HG03175 (cell line): ENCODE measurements at regions not wholly inside any gene's neighbourhood (a gene's known extent, or its start where the extent isn't known, plus 50 kb on each side); places are given as distances from the start of the nearest gene placed in this dataset.

Experiments used
- ATAC-seq: cut with Tn5 transposase; IDR thresholded peaks from one replicate; pipeline ENCODE4 v1.9.1; 2021; ENCODE audit warnings: mild to moderate bottlenecking, moderate library complexity; ENCODE audit not compliant: unreplicated experiment

DNA sequence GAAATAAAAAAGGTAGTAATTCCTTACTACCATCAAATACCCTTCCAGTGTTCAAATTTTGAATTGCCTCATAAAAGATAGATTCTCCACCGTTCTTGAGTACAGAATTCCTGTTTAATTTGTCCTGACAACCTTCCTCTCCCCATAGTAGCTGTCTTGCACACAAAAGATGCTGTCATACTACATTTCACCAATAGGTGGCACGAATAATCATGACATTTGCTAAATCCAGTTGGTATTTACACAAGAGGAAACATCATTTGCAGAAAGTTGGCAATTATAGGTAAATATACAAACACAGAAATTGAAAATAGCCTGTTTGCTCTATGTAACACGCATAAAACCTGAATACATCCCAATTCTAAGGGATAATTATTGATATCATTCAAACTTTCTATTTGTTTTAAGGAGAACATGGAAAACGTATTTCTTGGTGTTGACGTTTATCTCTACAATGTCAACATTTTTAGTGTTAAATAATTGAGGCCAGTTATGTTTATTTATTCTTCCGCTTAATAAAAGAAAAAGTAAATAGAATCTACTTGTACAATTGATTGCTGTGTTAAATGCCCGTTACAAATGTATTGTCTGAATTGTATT is 58.3 kb upstream of the CLDN10 start:
- peak; percentile 72 for ATAC-seq

GRCh38 chr13:95496485-95496884 is 56.0 kb upstream of the CLDN10 start:
- no peak for ATAC-seq

DNA sequence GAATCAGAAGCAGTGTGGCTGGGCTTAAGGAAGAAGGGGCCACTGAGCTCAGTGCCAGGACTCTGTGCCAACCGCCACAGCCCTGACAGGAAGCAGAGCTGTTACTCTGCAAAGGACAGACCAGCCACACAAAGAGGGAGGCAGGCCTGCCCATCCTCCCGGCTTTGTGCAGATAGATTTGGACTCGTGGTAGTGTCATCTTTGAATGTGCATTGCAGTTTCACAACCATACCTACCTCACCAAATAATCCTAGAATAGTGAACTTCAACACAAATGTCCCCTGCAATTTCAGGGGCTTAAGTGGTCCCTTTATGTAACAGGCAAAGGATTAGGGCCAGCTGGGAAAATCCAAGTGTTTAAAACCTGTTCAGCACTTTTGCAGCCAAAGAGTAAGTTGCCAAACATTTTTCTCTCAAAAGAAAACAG is 55.1 kb upstream of the CLDN10 start:
- no peak for ATAC-seq

DNA sequence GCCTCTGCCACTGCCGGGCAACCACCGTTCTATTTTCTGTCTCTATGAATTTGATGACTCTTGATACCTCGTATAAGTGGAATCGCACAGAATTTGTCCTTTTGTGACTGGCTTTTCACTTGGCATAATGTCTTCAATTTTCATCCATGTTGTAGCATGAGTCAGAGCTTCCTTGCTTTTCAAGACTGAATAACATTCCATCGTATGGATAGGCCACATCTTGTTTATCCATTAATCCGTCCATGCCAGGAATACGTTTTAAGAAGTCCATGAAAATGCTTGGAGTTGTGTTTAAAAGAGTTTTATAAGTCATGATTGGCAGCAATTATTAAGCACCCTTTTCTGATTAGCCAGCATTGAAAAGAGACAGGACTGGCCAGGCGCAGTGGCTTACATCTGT is 53.6 kb upstream of the CLDN10 start:
- ATAC-seq, result no peak

DNA sequence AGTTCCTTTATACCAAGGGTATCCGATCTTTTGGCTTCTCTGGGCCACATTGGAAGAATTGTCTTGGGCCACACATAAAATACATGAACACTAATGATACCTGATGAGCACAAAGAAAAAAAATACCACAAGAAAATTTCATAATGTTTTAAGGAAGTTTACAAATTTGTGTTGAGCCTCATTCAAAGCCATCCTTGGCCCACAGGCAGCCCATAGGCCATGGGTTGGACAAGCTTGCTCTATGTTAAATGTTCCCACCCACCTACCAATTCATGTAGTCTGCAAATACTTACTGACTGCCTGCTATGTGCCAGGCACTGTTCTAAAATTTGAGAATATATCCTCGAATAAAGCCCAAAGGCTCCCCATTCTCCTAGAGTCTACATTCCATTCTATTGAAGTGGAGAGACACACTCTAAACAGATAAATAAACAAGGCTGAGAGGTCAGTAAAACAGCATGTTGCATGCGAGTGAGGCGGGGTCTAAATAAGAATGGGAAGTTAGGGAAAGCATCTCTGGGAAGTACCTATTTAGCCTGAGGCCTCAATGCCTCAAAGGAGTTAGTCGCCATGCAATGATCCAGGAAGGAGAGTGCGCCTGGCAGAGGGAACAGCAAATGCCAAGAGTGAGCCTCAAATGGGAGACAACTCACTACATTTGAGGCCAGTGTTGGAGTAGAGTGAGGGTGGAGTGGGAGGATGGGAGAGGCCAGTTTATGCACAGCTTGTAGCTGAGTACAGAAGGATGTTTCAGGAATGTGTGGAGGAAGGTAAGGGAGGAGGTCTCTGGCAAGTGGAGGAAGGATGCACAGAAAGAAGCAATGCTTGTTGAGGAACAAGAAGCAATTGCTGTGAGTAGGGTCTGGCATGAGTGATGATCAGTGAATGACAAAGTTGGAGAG is 52.5 kb upstream of the CLDN10 start:
- no peak for ATAC-seq

DNA sequence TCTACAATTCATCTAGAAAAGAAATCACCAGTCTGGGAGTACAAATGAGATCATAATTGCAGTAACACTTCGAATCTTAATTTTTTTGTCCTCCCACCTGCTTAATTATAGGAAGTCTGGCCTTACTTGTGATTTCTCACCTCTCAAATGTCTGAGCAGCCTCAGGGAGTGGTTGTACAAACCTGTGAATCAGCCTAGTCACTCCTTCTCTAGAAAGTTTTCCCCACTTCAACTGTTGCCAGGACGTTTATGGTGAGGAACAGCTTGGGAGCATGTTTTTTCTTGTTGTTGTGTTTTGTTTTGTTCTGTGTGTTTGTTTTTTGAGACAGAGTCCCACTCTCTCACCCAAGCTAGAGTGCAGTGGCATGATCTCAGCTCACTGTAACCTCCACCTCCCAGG is 50.3 kb upstream of the CLDN10 start:
- ATAC-seq, result no peak
